ENCODE measurements at regions not wholly inside any gene's neighbourhood (a gene's known extent, or its start where the extent isn't known, plus 50 kb on each side); places are given as distances from the start of the nearest gene placed in this dataset.

DNA sequence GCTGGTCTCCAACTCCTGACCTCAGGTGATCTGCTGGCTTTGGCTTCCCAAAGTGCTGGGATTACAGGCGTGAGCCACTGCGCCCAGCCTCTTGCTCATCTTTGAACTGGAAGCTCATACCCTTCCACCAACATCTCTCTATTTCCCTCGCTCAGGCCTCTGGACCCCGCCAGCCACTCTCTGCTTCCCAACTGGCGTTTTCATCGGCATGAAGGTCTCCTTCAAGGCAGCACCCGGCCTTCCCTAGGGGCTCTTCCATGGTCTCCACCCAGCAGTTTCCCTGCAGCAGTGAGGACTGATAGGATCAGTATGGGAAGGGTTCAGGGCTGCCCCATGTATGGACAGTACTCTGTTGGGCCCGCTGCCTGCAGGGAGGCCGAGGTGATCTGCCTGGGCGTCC is 65.8 kb upstream of the HS6ST1 start:
- H3K4me3 ChIP-seq (replicated peaks in 1 of 3; ENCODE audit: insufficient read depth in 1 of 3, low read depth in 1 of 3, low read length in 3 of 3): no peak overlapping the region
- H3K4me2 ChIP-seq (ENCODE audit: insufficient read depth, low read length): no peak overlapping the region
- no peaks in the 10 kb centered on the region for H4K20me1 ChIP-seq (replicated peaks; ENCODE audit: control insufficient read depth, extremely low read depth, insufficient read depth, low read length)
- ChIA-PET POLR2A (no interaction called here), CTCF (interaction anchor here (1.3 kb wide), 1 partner anchor 11 kb away, joined by 3 read pairs; no protein-coding TSS in a partner anchor)
- BruUV-seq (replicated peaks): no TSS peak
- TF ChIP-seq CTCF (IDR thresholded peaks at IDR 0.05; ENCODE audit: extremely low read depth in 1 of 2, insufficient read depth in 1 of 2, low read depth in 1 of 2, low read length in 2 of 2) (no peak), FOS (IDR thresholded peaks at IDR 0.05; ENCODE audit: borderline replicate concordance, insufficient read depth, low read length) (no peak), MYC (IDR thresholded peaks at IDR 0.05; ENCODE audit: low read depth, low read length) (no peak), EZH2 (IDR thresholded peaks at IDR 0.05; ENCODE audit: borderline replicate concordance, low read depth, low read length, severe bottlenecking) (no peak)
- DNase-seq (ENCODE audit: low read depth, low spot score): no peak
- no peaks in the 10 kb centered on the region for H3K9me3 ChIP-seq (replicated peaks; ENCODE audit: control insufficient read depth, insufficient read depth, low read length)
- intact Hi-C loops (cut with micrococcal nuclease) (no loop called here), dilution Hi-C loops (cut with MboI; ENCODE audit: extremely low pct_ligation_motif_present, low sequenced_read_pairs) (no loop called here)
- H3K36me3 ChIP-seq (ENCODE audit: control insufficient read depth in 2 of 2, extremely low read depth in 1 of 2, insufficient read depth in 2 of 2, low read length in 2 of 2): no peaks in the 10 kb centered on the region
- no peaks in the 10 kb centered on the region for H3K9me1 ChIP-seq (replicated peaks; ENCODE audit: control insufficient read depth, extremely low read depth, insufficient read depth, low read length)
- H3K79me2 ChIP-seq (ENCODE audit: control insufficient read depth, insufficient read depth, low read length): no peaks in the 10 kb centered on the region
- peaks cover 0 to 3% of the 10 kb centered on the region in 2 experiments for H3K27me3 ChIP-seq (ENCODE audit: control insufficient read depth in 2 of 2, insufficient read depth in 2 of 2, low read length in 2 of 2)
- no peaks in the 10 kb centered on the region for H3K4me1 ChIP-seq (ENCODE audit: control insufficient read depth, extremely low read depth, insufficient read depth, low read length)
- H3K27ac ChIP-seq (ENCODE audit: insufficient read depth, low read depth, low read length): no peak overlapping the region
- H2AFZ ChIP-seq (ENCODE audit: low read depth, low read length): no peak overlapping the region
- FAIRE-seq: no peak
- H3K9ac ChIP-seq (replicated peaks; ENCODE audit: extremely low read depth, insufficient read depth, low read length): no peak overlapping the region

GRCh38 chr2:128384956-128385355 is 66.3 kb upstream of the HS6ST1 start:
- POLR2A ChIA-PET: no interaction called here
- DNase-seq (ENCODE audit: low read depth, low spot score) (no peak), FAIRE-seq (no peak)
- TF ChIP-seq JUN (IDR thresholded peaks at IDR 0.05; ENCODE audit: borderline replicate concordance, insufficient read depth, insufficient read length, low read depth) (no peak), POLR2AphosphoS5 (IDR thresholded peaks at IDR 0.05; ENCODE audit: insufficient read depth, low read depth, low read length) (no peak), MYC (IDR thresholded peaks at IDR 0.05; ENCODE audit: low read depth, low read length) (no peak), EZH2 (IDR thresholded peaks at IDR 0.05; ENCODE audit: borderline replicate concordance, low read depth, low read length, severe bottlenecking) (no peak), CTCF (IDR thresholded peaks at IDR 0.05; ENCODE audit: extremely low read depth in 1 of 2, insufficient read depth in 1 of 2, low read depth in 1 of 2, low read length in 2 of 2) (no peak), POLR2A (IDR thresholded peaks at IDR 0.05; ENCODE audit: low read depth, low read length) (no peak), GATA2 (IDR thresholded peaks at IDR 0.05; ENCODE audit: insufficient read depth, insufficient read length, low read depth, low read length) (no peak), FOS (IDR thresholded peaks at IDR 0.05; ENCODE audit: borderline replicate concordance, insufficient read depth, low read length) (no peak)
- TF ChIP-seq, protein P1, sequence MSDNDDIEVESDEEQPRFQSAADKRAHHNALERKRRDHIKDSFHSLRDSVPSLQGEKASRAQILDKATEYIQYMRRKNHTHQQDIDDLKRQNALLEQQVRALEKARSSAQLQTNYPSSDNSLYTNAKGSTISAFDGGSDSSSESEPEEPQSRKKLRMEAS (IDR thresholded peaks at IDR 0.05; ENCODE audit: insufficient read depth, insufficient read length): no peak
- no peak overlapping the region for H3K9ac ChIP-seq (replicated peaks; ENCODE audit: extremely low read depth, insufficient read depth, low read length)
- H3K79me2 ChIP-seq (ENCODE audit: control insufficient read depth, insufficient read depth, low read length): no peaks in the 10 kb centered on the region
- no peaks in the 10 kb centered on the region for H3K9me1 ChIP-seq (replicated peaks; ENCODE audit: control insufficient read depth, extremely low read depth, insufficient read depth, low read length)
- no peak overlapping the region for H2AFZ ChIP-seq (ENCODE audit: low read depth, low read length)
- no peak overlapping the region for H3K27ac ChIP-seq (ENCODE audit: insufficient read depth, low read depth, low read length)
- no peak overlapping the region for H3K4me2 ChIP-seq (ENCODE audit: insufficient read depth, low read length)
- CTCF ChIA-PET: interaction anchor here (1.3 kb wide), 1 partner anchor 31 kb away, joined by 3 read pairs; no protein-coding TSS in a partner anchor
- no TSS peak for BruUV-seq (replicated peaks)
- H3K36me3 ChIP-seq (ENCODE audit: control insufficient read depth in 2 of 2, extremely low read depth in 1 of 2, insufficient read depth in 2 of 2, low read length in 2 of 2): no peaks in the 10 kb centered on the region
- no peak overlapping the region for H3K4me3 ChIP-seq (replicated peaks in 1 of 3; ENCODE audit: insufficient read depth in 1 of 3, low read depth in 1 of 3, low read length in 3 of 3)
- H3K4me1 ChIP-seq (ENCODE audit: control insufficient read depth, extremely low read depth, insufficient read depth, low read length): no peaks in the 10 kb centered on the region
- H3K9me3 ChIP-seq (replicated peaks; ENCODE audit: control insufficient read depth, insufficient read depth, low read length): no peaks in the 10 kb centered on the region
- peaks cover 0 to 3% of the 10 kb centered on the region in 2 experiments for H3K27me3 ChIP-seq (ENCODE audit: control insufficient read depth in 2 of 2, insufficient read depth in 2 of 2, low read length in 2 of 2)
- intact Hi-C loops (cut with micrococcal nuclease): no loop called here
- dilution Hi-C loops (cut with MboI; ENCODE audit: extremely low pct_ligation_motif_present, low sequenced_read_pairs): no loop called here
- no peaks in the 10 kb centered on the region for H4K20me1 ChIP-seq (replicated peaks; ENCODE audit: control insufficient read depth, extremely low read depth, insufficient read depth, low read length)
